ENCODE measurements at regions not wholly inside any gene's neighbourhood (a gene's known extent, or its start where the extent isn't known, plus 50 kb on each side); places are given as distances from the start of the nearest gene placed in this dataset.

DNA sequence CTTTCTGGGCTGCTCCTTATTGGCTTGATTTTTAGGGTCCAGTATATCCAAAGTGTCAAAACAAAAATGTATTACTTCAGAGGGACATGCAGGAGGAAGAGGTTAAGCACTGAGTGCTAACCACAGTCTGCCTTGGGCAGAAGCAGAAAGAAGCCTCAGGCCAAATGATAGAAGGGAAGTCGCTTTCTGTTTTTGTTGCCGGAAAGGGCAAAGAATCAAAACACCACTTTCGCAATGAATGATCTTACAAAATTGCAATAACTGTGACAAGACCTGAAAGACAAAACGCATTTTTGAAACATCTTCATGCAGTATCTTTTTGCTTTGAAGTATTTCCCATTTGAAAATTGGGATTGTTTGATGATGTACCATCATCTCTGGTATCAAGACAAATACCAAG is 70.1 kb upstream of the PICALM start:
- no peak overlapping the region for H3K4me3 ChIP-seq (ENCODE audit: low read depth, low read length)
- TF ChIP-seq, protein P1, sequence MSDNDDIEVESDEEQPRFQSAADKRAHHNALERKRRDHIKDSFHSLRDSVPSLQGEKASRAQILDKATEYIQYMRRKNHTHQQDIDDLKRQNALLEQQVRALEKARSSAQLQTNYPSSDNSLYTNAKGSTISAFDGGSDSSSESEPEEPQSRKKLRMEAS (IDR thresholded peaks at IDR 0.05; ENCODE audit: low read depth, low read length), result peak; percentile 63
- TF ChIP-seq POLR2A (IDR thresholded peaks at IDR 0.05; ENCODE audit: extremely low read depth, insufficient read length) (no peak), MYC (IDR thresholded peaks at IDR 0.05; ENCODE audit: low read depth, low read length) (peak; percentile 42)
- TF ChIP-seq, protein P2, sequence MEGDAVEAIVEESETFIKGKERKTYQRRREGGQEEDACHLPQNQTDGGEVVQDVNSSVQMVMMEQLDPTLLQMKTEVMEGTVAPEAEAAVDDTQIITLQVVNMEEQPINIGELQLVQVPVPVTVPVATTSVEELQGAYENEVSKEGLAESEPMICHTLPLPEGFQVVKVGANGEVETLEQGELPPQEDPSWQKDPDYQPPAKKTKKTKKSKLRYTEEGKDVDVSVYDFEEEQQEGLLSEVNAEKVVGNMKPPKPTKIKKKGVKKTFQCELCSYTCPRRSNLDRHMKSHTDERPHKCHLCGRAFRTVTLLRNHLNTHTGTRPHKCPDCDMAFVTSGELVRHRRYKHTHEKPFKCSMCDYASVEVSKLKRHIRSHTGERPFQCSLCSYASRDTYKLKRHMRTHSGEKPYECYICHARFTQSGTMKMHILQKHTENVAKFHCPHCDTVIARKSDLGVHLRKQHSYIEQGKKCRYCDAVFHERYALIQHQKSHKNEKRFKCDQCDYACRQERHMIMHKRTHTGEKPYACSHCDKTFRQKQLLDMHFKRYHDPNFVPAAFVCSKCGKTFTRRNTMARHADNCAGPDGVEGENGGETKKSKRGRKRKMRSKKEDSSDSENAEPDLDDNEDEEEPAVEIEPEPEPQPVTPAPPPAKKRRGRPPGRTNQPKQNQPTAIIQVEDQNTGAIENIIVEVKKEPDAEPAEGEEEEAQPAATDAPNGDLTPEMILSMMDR (IDR thresholded peaks at IDR 0.05; ENCODE audit: low read depth, low read length), result no peak
- DNase-seq (ENCODE audit: low read depth), result peak; percentile 94

- H3K4me3 ChIP-seq (ENCODE audit: low read depth, low read length), result no peak overlapping the region
- no peak for DNase-seq (ENCODE audit: low read depth)
- TF ChIP-seq POLR2A (IDR thresholded peaks at IDR 0.05; ENCODE audit: extremely low read depth, insufficient read length) (no peak), MYC (IDR thresholded peaks at IDR 0.05; ENCODE audit: low read depth, low read length) (no peak)
- TF ChIP-seq, protein P1 (IDR thresholded peaks at IDR 0.05; ENCODE audit: low read depth, low read length), result no peak
- TF ChIP-seq, protein P2 (IDR thresholded peaks at IDR 0.05; ENCODE audit: low read depth, low read length), result no peak
Measured at GRCh38 chr11:86136538-86136937, 67.7 kb upstream of the PICALM start.

- no peak overlapping the region for H3K4me3 ChIP-seq (ENCODE audit: low read depth, low read length)
- no peak for DNase-seq (ENCODE audit: low read depth)
- TF ChIP-seq MYC (IDR thresholded peaks at IDR 0.05; ENCODE audit: low read depth, low read length) (no peak), POLR2A (IDR thresholded peaks at IDR 0.05; ENCODE audit: extremely low read depth, insufficient read length) (no peak)
- TF ChIP-seq, protein P2 (IDR thresholded peaks at IDR 0.05; ENCODE audit: low read depth, low read length), result no peak
- TF ChIP-seq, protein P1 (IDR thresholded peaks at IDR 0.05; ENCODE audit: low read depth, low read length), result no peak
Measured at GRCh38 chr11:86135319-86135714, 66.4 kb upstream of the PICALM start.

DNA sequence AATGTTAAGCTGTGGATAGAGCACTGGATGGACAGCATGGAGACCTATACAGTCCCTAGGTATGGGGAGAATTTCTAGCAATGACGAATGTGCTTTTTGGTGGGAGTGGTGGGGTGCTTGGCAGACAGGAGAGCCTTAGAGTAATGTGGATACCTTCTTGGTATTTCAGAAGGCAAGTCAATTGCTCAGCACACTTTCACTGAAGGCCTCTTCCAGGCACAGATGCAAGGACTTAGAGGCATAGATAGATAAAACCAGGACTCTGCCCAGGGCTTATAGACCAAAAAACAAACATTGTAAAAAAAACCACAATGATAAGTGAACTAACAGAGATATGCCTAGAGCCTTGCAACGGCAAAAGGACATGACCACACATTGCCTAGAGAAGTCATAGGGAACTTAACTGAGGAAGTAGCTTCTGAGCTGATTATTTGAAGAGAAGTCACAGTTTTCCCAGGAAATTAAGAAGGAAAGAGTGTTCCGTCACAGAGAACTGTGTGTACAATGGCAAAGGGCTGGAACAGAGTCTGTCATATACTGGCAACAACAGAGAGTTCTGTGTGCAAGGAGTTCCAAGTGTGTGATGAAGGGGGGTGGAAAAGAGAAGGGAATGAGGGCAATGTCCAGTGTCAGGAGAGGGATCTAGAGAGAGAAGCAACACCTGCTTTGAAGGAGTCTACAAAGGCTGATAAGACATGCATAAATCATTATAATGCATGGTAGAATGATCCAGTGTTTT is 65.9 kb upstream of the PICALM start:
- peak; percentile 85 for DNase-seq (ENCODE audit: low read depth)
- TF ChIP-seq, protein P1 (IDR thresholded peaks at IDR 0.05; ENCODE audit: low read depth, low read length), result no peak
- TF ChIP-seq, protein P2 (IDR thresholded peaks at IDR 0.05; ENCODE audit: low read depth, low read length), result no peak
- no peak for TF ChIP-seq MYC (IDR thresholded peaks at IDR 0.05; ENCODE audit: low read depth, low read length)
- no peak for TF ChIP-seq POLR2A (IDR thresholded peaks at IDR 0.05; ENCODE audit: extremely low read depth, insufficient read length)
- H3K4me3 ChIP-seq (ENCODE audit: low read depth, low read length), result no peak overlapping the region

DNA sequence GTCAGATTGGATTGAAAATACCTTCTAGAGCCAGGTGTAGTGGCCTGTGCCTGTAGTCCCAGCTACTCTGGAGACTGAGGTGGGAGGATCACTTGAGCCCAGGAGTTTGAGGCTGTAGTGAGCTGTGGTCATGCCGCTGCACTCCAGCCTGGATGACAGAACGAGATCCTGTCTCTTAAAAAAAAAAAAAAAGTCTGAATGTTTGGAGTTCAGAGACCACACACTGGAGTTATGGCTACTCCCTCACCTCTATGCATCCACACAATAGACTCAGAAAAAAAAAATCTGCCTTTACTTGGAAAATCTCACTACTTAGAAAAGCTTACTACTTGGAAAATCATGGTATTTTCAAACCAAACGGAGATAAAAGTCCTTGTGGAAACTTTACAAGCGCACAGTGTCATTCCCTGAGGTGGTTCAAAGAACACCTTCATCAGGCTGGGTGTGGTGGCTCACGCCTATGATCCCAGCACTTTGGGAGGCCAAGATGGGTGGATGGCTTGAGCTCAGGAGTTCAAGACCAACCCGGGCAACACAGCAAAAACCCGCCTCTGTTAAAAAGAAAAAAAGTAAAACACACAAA is 63.9 kb upstream of the PICALM start:
- TF ChIP-seq MYC (IDR thresholded peaks at IDR 0.05; ENCODE audit: low read depth, low read length), result no peak
- TF ChIP-seq, protein P1 (IDR thresholded peaks at IDR 0.05; ENCODE audit: low read depth, low read length), result no peak
- no peak for TF ChIP-seq POLR2A (IDR thresholded peaks at IDR 0.05; ENCODE audit: extremely low read depth, insufficient read length)
- TF ChIP-seq, protein P2 (IDR thresholded peaks at IDR 0.05; ENCODE audit: low read depth, low read length), result no peak
- H3K4me3 ChIP-seq (ENCODE audit: low read depth, low read length), result no peak overlapping the region
- no peak for DNase-seq (ENCODE audit: low read depth)

Measured in NB4 (cell line).